ENCODE measurements at regions not wholly inside any gene's neighbourhood (a gene's known extent, or its start where the extent isn't known, plus 50 kb on each side); places are given as distances from the start of the nearest gene placed in this dataset.

- no peak overlapping the region for H3K4me3 ChIP-seq
- H3K9me3 ChIP-seq, result no peaks in the 10 kb centered on the region
- no peaks in the 10 kb centered on the region for H3K4me1 ChIP-seq
- H3K27ac ChIP-seq, result no peak overlapping the region
- no peaks in the 10 kb centered on the region for H3K27me3 ChIP-seq
- no peak for TF ChIP-seq CTCF (IDR thresholded peaks at IDR 0.05)
- no peak for TF ChIP-seq POLR2A (IDR thresholded peaks at IDR 0.05)
- intact Hi-C loops (cut with DNase I; ENCODE audit: low total_unique reads), result no loop called here
- no peaks in the 10 kb centered on the region for H3K36me3 ChIP-seq
- DNase-seq, result no peak
Measured at GRCh38 chr21:34213959-34214358, 140.6 kb downstream of the MRPS6 start.

GRCh38 chr21:34215501-34215900 is 142.1 kb downstream of the MRPS6 start:
- Histone ChIP-seq H3K4me3 (no peak overlapping the region), H3K27ac (no peak overlapping the region), H3K36me3 (no peaks in the 10 kb centered on the region), H3K4me1 (no peaks in the 10 kb centered on the region), H3K9me3 (no peaks in the 10 kb centered on the region), H3K27me3 (no peaks in the 10 kb centered on the region)
- intact Hi-C loops (cut with DNase I; ENCODE audit: low total_unique reads), result no loop called here
- DNase-seq, result no peak
- TF ChIP-seq POLR2A (IDR thresholded peaks at IDR 0.05), result no peak
- no peak for TF ChIP-seq CTCF (IDR thresholded peaks at IDR 0.05)

GRCh38 chr21:34215911-34216717 is 142.7 kb downstream of the MRPS6 start:
- H3K4me1 ChIP-seq, result no peaks in the 10 kb centered on the region
- no peaks in the 10 kb centered on the region for H3K27me3 ChIP-seq
- H3K9me3 ChIP-seq, result no peaks in the 10 kb centered on the region
- H3K4me3 ChIP-seq, result no peak overlapping the region
- H3K27ac ChIP-seq, result no peak overlapping the region
- H3K36me3 ChIP-seq, result no peaks in the 10 kb centered on the region
- intact Hi-C loops (cut with DNase I; ENCODE audit: low total_unique reads), result no loop called here
- no peak for DNase-seq
- TF ChIP-seq POLR2A (IDR thresholded peaks at IDR 0.05) (no peak), CTCF (IDR thresholded peaks at IDR 0.05) (no peak)

- intact Hi-C loops (cut with DNase I; ENCODE audit: low total_unique reads), result no loop called here
- TF ChIP-seq POLR2A (IDR thresholded peaks at IDR 0.05) (no peak), CTCF (IDR thresholded peaks at IDR 0.05) (no peak)
- Histone ChIP-seq H3K9me3 (no peaks in the 10 kb centered on the region), H3K27ac (no peak overlapping the region), H3K4me3 (no peak overlapping the region), H3K27me3 (no peaks in the 10 kb centered on the region), H3K4me1 (no peaks in the 10 kb centered on the region), H3K36me3 (no peaks in the 10 kb centered on the region)
- no peak for DNase-seq
Measured at GRCh38 chr21:34216718-34217032, 143.3 kb downstream of the MRPS6 start.

GRCh38 chr21:34217263-34217662 is 143.9 kb downstream of the MRPS6 start:
- no peak overlapping the region for H3K4me3 ChIP-seq
- H3K9me3 ChIP-seq, result no peaks in the 10 kb centered on the region
- H3K27me3 ChIP-seq, result no peaks in the 10 kb centered on the region
- intact Hi-C loops (cut with DNase I; ENCODE audit: low total_unique reads), result no loop called here
- no peak for DNase-seq
- no peaks in the 10 kb centered on the region for H3K36me3 ChIP-seq
- H3K27ac ChIP-seq, result no peak overlapping the region
- no peaks in the 10 kb centered on the region for H3K4me1 ChIP-seq
- TF ChIP-seq POLR2A (IDR thresholded peaks at IDR 0.05) (no peak), CTCF (IDR thresholded peaks at IDR 0.05) (no peak)

Data from uterus (tissue), 3 donors.